IMR-90 (cell line): ENCODE measurements at regions not wholly inside any gene's neighbourhood (a gene's known extent, or its start where the extent isn't known, plus 50 kb on each side); places are given as distances from the start of the nearest gene placed in this dataset.

Experiments
- ATAC-seq: fragments of 200-7000 bp; cut with Tn5 transposase; 2 replicates; pipeline ENCODE4 v1.9.1; 2020; ENCODE audit warnings: low read depth, mild to moderate bottlenecking, moderate library complexity
- BruUV-seq: library from RNA; stranded (reverse); fragments of 400-500 nt; replicated peaks from 2 replicates; lab custom pipeline; 2021; lab: Mats Ljungman, UMichigan
- CTCF ChIA-PET: fragments of 300-600 bp; formaldehyde crosslinking; extraction: SDS; loops from one replicate; lab custom pipeline; 2021; ENCODE audit warnings: antibody characterized with exemption; lab: Yijun Ruan, JAX
- POLR2A ChIA-PET: fragments of 300-600 bp; sonication (Branson Sonifier 250); formaldehyde crosslinking; loops from one replicate; lab custom pipeline; 2022; ENCODE audit warnings: antibody characterized with exemption; ENCODE audit not compliant: unreplicated experiment; lab: Charles Lee
- DNase-seq: peaks from one replicate; pipeline ENCODE4 v3.0.0; 2013
- H2AFZ ChIP-seq: replicated peaks from 2 replicates; pipeline ENCODE3; 2013; ENCODE audit warnings: low read length, mild to moderate bottlenecking; ENCODE audit not compliant: poor library complexity
- H2AK5ac ChIP-seq: 2 replicates; pipeline ENCODE4 v1.6.1; 2013; ENCODE audit warnings: low read depth, low read length, inconsistent platforms
- H2AK9ac ChIP-seq: replicated peaks from 2 replicates; pipeline ENCODE3; 2013; ENCODE audit warnings: mild to moderate bottlenecking, low read depth, low read length, moderate library complexity; ENCODE audit not compliant: poor library complexity
- H2BK120ac ChIP-seq: 2 replicates; pipeline ENCODE4 v1.6.1; 2013; ENCODE audit warnings: low read depth, low read length, inconsistent platforms
- H2BK15ac ChIP-seq: 3 replicates; pipeline ENCODE4 v1.6.1; 2013; ENCODE audit warnings: low read depth, low read length, inconsistent platforms
- H2BK20ac ChIP-seq: 2 replicates; pipeline ENCODE4 v1.6.1; 2013; ENCODE audit warnings: low read depth, mild to moderate bottlenecking, inconsistent platforms, low read length, moderate library complexity
- H2BK5ac ChIP-seq: 2 replicates; pipeline ENCODE4 v1.6.1; 2013; ENCODE audit warnings: mild to moderate bottlenecking, low read depth, low read length, inconsistent platforms; ENCODE audit not compliant: poor library complexity, severe bottlenecking
- H3K14ac ChIP-seq: replicated peaks from 2 replicates; pipeline ENCODE4 v1.6.1; 2013; ENCODE audit warnings: low read depth, low read length, inconsistent platforms
- H3K18ac ChIP-seq: 2 replicates; pipeline ENCODE4 v1.6.1; 2013; ENCODE audit warnings: low read depth, low read length, control low read depth
- H3K23ac ChIP-seq: 2 replicates; pipeline ENCODE4 v1.6.1; 2013; ENCODE audit warnings: low read depth, low read length, inconsistent platforms
- H3K27ac ChIP-seq: 2 replicates; pipeline ENCODE4 v1.5.1; 2013; ENCODE audit warnings: mild to moderate bottlenecking, control low read depth, low read length; ENCODE audit not compliant: insufficient read depth
- H3K27me3 ChIP-seq: 2 replicates; pipeline ENCODE4 v1.6.1; 2013; ENCODE audit warnings: low read length; ENCODE audit not compliant: control insufficient read depth, insufficient read depth
- H3K36me3 ChIP-seq: 2 replicates; pipeline ENCODE4 v1.6.1; 2013; ENCODE audit warnings: low read length, mixed read lengths; ENCODE audit not compliant: control insufficient read depth, insufficient read depth
- H3K4ac ChIP-seq: 2 replicates; pipeline ENCODE4 v1.6.1; 2013; ENCODE audit warnings: low read depth, low read length, inconsistent platforms
- H3K4me1 ChIP-seq: 2 replicates; pipeline ENCODE4 v1.6.1; 2013; ENCODE audit warnings: low read length, mixed read lengths; ENCODE audit not compliant: control insufficient read depth, insufficient read depth
- H3K4me2 ChIP-seq: 2 replicates; pipeline ENCODE4 v1.6.1; 2013; ENCODE audit warnings: low read depth, mild to moderate bottlenecking, control low read depth, low read length, moderate library complexity
- H3K4me3 ChIP-seq: 2 replicates; pipeline ENCODE4 v1.5.1; 2013; ENCODE audit warnings: low read depth, mild to moderate bottlenecking, control low read depth, low read length, moderate library complexity; ENCODE audit not compliant: insufficient read depth
- H3K56ac ChIP-seq: 2 replicates; pipeline ENCODE4 v1.6.1; 2013; ENCODE audit warnings: low read length, inconsistent platforms; ENCODE audit not compliant: insufficient read depth; ENCODE audit errors: extremely low read depth
- H3K79me1 ChIP-seq, 2 experiments: 2 replicates each; pipeline ENCODE4 v1.6.1; 2013; ENCODE audit warnings: low read length in 2 of 2, inconsistent platforms in 1 of 2, low read depth in 1 of 2
- H3K9ac ChIP-seq: 2 replicates; pipeline ENCODE4 v1.6.1; 2013; ENCODE audit warnings: low read depth, low read length, control low read depth
- H3K9me1 ChIP-seq: 2 replicates; pipeline ENCODE4 v1.6.1; 2013; ENCODE audit warnings: low read length, inconsistent platforms; ENCODE audit not compliant: insufficient read depth
- H3K9me3 ChIP-seq: 2 replicates; pipeline ENCODE4 v1.6.1; 2013; ENCODE audit warnings: low read length; ENCODE audit not compliant: control insufficient read depth, insufficient read depth
- H4K20me1 ChIP-seq: 2 replicates; pipeline ENCODE4 v1.6.1; 2013; ENCODE audit warnings: low read length, inconsistent platforms; ENCODE audit not compliant: insufficient read depth
- H4K5ac ChIP-seq: 2 replicates; pipeline ENCODE4 v1.6.1; 2013; ENCODE audit warnings: mild to moderate bottlenecking, low read depth, low read length, control low read depth
- H4K8ac ChIP-seq, 2 experiments: 2 replicates each; pipeline ENCODE4 v1.6.1; 2013; ENCODE audit warnings: low read depth in 2 of 2, low read length in 2 of 2, control low read depth in 1 of 2, inconsistent platforms in 1 of 2
- H4K91ac ChIP-seq: 2 replicates; pipeline ENCODE4 v1.6.1; 2013; ENCODE audit warnings: low read depth, low read length, inconsistent platforms; ENCODE audit not compliant: insufficient read depth
- BHLHE40 ChIP-seq: fragments of 150-350 bp; IDR thresholded peaks from 2 replicates; pipeline ENCODE4 v1.6.1; 2016; ENCODE audit warnings: mild to moderate bottlenecking, low read depth, low read length
- CEBPB ChIP-seq: IDR thresholded peaks from 2 replicates; pipeline ENCODE4 v1.6.1; 2012; ENCODE audit warnings: low read depth, low read length, improper control_type of control experiment
- CHD1 ChIP-seq: IDR thresholded peaks from 2 replicates; pipeline ENCODE4 v1.6.1; 2012; ENCODE audit warnings: low read depth, low read length, improper control_type of control experiment
- ELK1 ChIP-seq: fragments of 150-350 bp; IDR thresholded peaks from 2 replicates; pipeline ENCODE4 v1.6.1; 2016; ENCODE audit warnings: low read depth, mild to moderate bottlenecking, low read length, moderate library complexity, borderline replicate concordance
- MAFK ChIP-seq: IDR thresholded peaks from 2 replicates; pipeline ENCODE4 v1.6.1; 2012; ENCODE audit warnings: low read depth, low read length, improper control_type of control experiment
- MXI1 ChIP-seq: IDR thresholded peaks from 2 replicates; pipeline ENCODE4 v1.6.1; 2012; ENCODE audit warnings: low read depth, mild to moderate bottlenecking, low read length, moderate library complexity, borderline replicate concordance
- NFE2L2 ChIP-seq: fragments of 150-350 bp; IDR thresholded peaks from 2 replicates; pipeline ENCODE4 v1.6.1; 2016; ENCODE audit warnings: low read depth, mild to moderate bottlenecking, low read length
- POLR2A ChIP-seq: IDR thresholded peaks from 2 replicates; pipeline ENCODE4 v1.6.1; 2012; ENCODE audit warnings: mild to moderate bottlenecking, low read depth, low read length
- RAD21 ChIP-seq: IDR thresholded peaks from 2 replicates; pipeline ENCODE4 v1.6.1; 2012; ENCODE audit warnings: low read length, improper control_type of control experiment
- RCOR1 ChIP-seq: IDR thresholded peaks from 2 replicates; pipeline ENCODE4 v1.6.1; 2012; ENCODE audit warnings: mild to moderate bottlenecking, low read length, improper control_type of control experiment; ENCODE audit not compliant: insufficient replicate concordance
- RFX5 ChIP-seq: IDR thresholded peaks from 2 replicates; pipeline ENCODE4 v1.8.0; 2012; ENCODE audit warnings: low read depth, mild to moderate bottlenecking, low read length, moderate library complexity
- SMC3 ChIP-seq: fragments of 150-350 bp; IDR thresholded peaks from 2 replicates; pipeline ENCODE4 v1.6.1; 2016; ENCODE audit warnings: low read depth, mild to moderate bottlenecking, antibody characterized with exemption, low read length, moderate library complexity
- WGBS, 2 experiments: methylation state at CpG; one replicate each; pipeline versions ENCODE4 v1.1.5 to v1.1.7; 2013; ENCODE audit warnings: missing lambda C conversion rate in 2 of 2; ENCODE audit not compliant: insufficient read length in 1 of 2; ENCODE audit errors: extremely low coverage in 2 of 2; 5-methylcytosine and 5-hydroxymethylcytosine counted together
- dilution Hi-C: fragments of 300-500 bp; cut with HindIII; formaldehyde crosslinking; loops from one replicate; pipeline ENCODE4 v1.14.3; 2018; ENCODE audit warnings: low sequenced_read_pairs; ENCODE audit not compliant: unreplicated experiment
- in situ Hi-C: fragments of 300-500 bp; cut with MboI; formaldehyde crosslinking; loops from 3 replicates; pipeline ENCODE4 v1.14.3; 2019; ENCODE audit warnings: low sequenced_read_pairs, inconsistent platforms, mixed read lengths
- intact Hi-C: fragments of 100-400 bp; cut with micrococcal nuclease; formaldehyde crosslinking; loops from 2 replicates; pipeline ENCODE4 v1.10.0; 2022
- TF ChIP-seq, protein P1 (sequence below): conservative IDR thresholded peaks from 2 replicates; pipeline ENCODE4 v1.5.1; 2012; ENCODE audit warnings: mild to moderate bottlenecking, low read depth, low read length, improper control_type of control experiment

- Histone ChIP-seq H3K4ac (no peak overlapping the region), H2BK120ac (no peak overlapping the region), H3K4me1 (no peaks in the 10 kb centered on the region), H3K79me1 (no peaks in the 10 kb centered on the region), H2AK5ac (no peak overlapping the region), H4K5ac (no peak overlapping the region), H2BK5ac (no peak overlapping the region), H4K20me1 (no peaks in the 10 kb centered on the region), H2AK9ac (no peak overlapping the region), H3K27ac (no peak overlapping the region), H3K18ac (no peak overlapping the region), H3K9me3 (no peaks in the 10 kb centered on the region), H3K27me3 (peaks cover 12% of the 10 kb centered on the region), H3K14ac (no peak overlapping the region), H2BK15ac (no peak overlapping the region), H3K4me3 (no peak overlapping the region), H3K9me1 (no peaks in the 10 kb centered on the region), H3K4me2 (no peak overlapping the region), H4K8ac (no peak overlapping the region), H3K56ac (no peak overlapping the region), H3K23ac (no peak overlapping the region), H3K9ac (no peak overlapping the region), H3K36me3 (no peaks in the 10 kb centered on the region), H4K91ac (no peak overlapping the region), H2BK20ac (no peak overlapping the region), H2AFZ (no peak overlapping the region)
- no TSS peak for BruUV-seq
- WGBS, 2 experiments: no CpG with 5 or more reads among the region's 1 CpG
- DNase-seq (no peak), ATAC-seq (no peak)
- in situ Hi-C loops: no loop called here
- ChIA-PET CTCF (no interaction called here), POLR2A (no interaction called here)
- TF ChIP-seq RCOR1 (no peak), NFE2L2 (no peak), CHD1 (no peak), MXI1 (no peak), SMC3 (no peak), ELK1 (no peak), RFX5 (no peak), BHLHE40 (no peak), POLR2A (no peak), CEBPB (no peak), MAFK (no peak), RAD21 (no peak)
- TF ChIP-seq, protein P1, sequence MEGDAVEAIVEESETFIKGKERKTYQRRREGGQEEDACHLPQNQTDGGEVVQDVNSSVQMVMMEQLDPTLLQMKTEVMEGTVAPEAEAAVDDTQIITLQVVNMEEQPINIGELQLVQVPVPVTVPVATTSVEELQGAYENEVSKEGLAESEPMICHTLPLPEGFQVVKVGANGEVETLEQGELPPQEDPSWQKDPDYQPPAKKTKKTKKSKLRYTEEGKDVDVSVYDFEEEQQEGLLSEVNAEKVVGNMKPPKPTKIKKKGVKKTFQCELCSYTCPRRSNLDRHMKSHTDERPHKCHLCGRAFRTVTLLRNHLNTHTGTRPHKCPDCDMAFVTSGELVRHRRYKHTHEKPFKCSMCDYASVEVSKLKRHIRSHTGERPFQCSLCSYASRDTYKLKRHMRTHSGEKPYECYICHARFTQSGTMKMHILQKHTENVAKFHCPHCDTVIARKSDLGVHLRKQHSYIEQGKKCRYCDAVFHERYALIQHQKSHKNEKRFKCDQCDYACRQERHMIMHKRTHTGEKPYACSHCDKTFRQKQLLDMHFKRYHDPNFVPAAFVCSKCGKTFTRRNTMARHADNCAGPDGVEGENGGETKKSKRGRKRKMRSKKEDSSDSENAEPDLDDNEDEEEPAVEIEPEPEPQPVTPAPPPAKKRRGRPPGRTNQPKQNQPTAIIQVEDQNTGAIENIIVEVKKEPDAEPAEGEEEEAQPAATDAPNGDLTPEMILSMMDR: no peak
- dilution Hi-C loops: no loop called here
- intact Hi-C loops: no loop called here
These were observed 231.1 kb upstream of the PDZRN3 start for GRCh38 chr3:73855813-73856212.
